HUES64 (cell line): ENCODE measurements at regions not wholly inside any gene's neighbourhood (a gene's known extent, or its start where the extent isn't known, plus 50 kb on each side); places are given as distances from the start of the nearest gene placed in this dataset.

Experiments used
- H3K27ac ChIP-seq: 2 replicates; pipeline ENCODE4 v1.7.0; 2013; ENCODE audit warnings: low read depth, low read length, inconsistent platforms
- H3K27me3 ChIP-seq: 2 replicates; pipeline ENCODE4 v1.6.1; 2013; ENCODE audit warnings: mild to moderate bottlenecking, low read length; ENCODE audit not compliant: insufficient read depth
- H3K36me3 ChIP-seq: 2 replicates; pipeline ENCODE4 v1.6.1; 2013; ENCODE audit warnings: mild to moderate bottlenecking, low read length; ENCODE audit not compliant: insufficient read depth
- H3K4me1 ChIP-seq: 2 replicates; pipeline ENCODE4 v1.6.1; 2013; ENCODE audit warnings: mild to moderate bottlenecking, low read length, moderate library complexity; ENCODE audit not compliant: insufficient read depth
- H3K4me3 ChIP-seq: 2 replicates; pipeline ENCODE4 v1.5.1; 2013; ENCODE audit warnings: mild to moderate bottlenecking, low read length, moderate library complexity
- H3K9ac ChIP-seq: 2 replicates; pipeline ENCODE4 v1.6.1; 2013; ENCODE audit warnings: mild to moderate bottlenecking, low read depth, low read length
- H3K9me3 ChIP-seq: 2 replicates; pipeline ENCODE4 v1.6.1; 2013; ENCODE audit warnings: low read depth, low read length; ENCODE audit not compliant: insufficient read depth
- WGBS: fragments of 150-250, 120-280 bp; methylation state at CpG from one replicate; pipeline ENCODE4 v1.1.7; 2013; ENCODE audit warnings: missing lambda C conversion rate; 5-methylcytosine and 5-hydroxymethylcytosine counted together

GRCh38 chr11:90847268-90847886 is 624.5 kb upstream of the CHORDC1 start:
- no peaks in the 10 kb centered on the region for H3K4me1 ChIP-seq
- no peaks in the 10 kb centered on the region for H3K36me3 ChIP-seq
- no peaks in the 10 kb centered on the region for H3K27me3 ChIP-seq
- no peak overlapping the region for H3K9ac ChIP-seq
- no CpG with 5 or more reads among the region's 1 CpG for WGBS
- H3K27ac ChIP-seq = no peak overlapping the region
- no peaks in the 10 kb centered on the region for H3K9me3 ChIP-seq
- H3K4me3 ChIP-seq = no peak overlapping the region

- H3K4me3 ChIP-seq = no peak overlapping the region
- no peak overlapping the region for H3K27ac ChIP-seq
- no peak overlapping the region for H3K9ac ChIP-seq
- H3K27me3 ChIP-seq = no peaks in the 10 kb centered on the region
- WGBS = 95% methylated on average over 3 of the region's 3 CpGs
- H3K36me3 ChIP-seq = no peaks in the 10 kb centered on the region
- no peaks in the 10 kb centered on the region for H3K4me1 ChIP-seq
- H3K9me3 ChIP-seq = no peaks in the 10 kb centered on the region
These were observed 623.8 kb upstream of the CHORDC1 start for GRCh38 chr11:90846628-90847027.

- Histone ChIP-seq H3K4me3 (no peak overlapping the region), H3K9ac (no peak overlapping the region), H3K4me1 (no peaks in the 10 kb centered on the region), H3K27me3 (no peaks in the 10 kb centered on the region), H3K9me3 (no peaks in the 10 kb centered on the region), H3K36me3 (no peaks in the 10 kb centered on the region), H3K27ac (no peak overlapping the region)
- WGBS = 100% methylated on average over 1 of the region's 2 CpGs
These were observed 623.0 kb upstream of the CHORDC1 start for GRCh38 chr11:90845799-90846198.

GRCh38 chr11:90845126-90845525 is 622.3 kb upstream of the CHORDC1 start:
- no CpG with 5 or more reads among the region's 1 CpG for WGBS
- Histone ChIP-seq H3K9ac (no peak overlapping the region), H3K4me1 (no peaks in the 10 kb centered on the region), H3K27me3 (no peaks in the 10 kb centered on the region), H3K27ac (no peak overlapping the region), H3K4me3 (no peak overlapping the region), H3K36me3 (no peaks in the 10 kb centered on the region), H3K9me3 (no peaks in the 10 kb centered on the region)

- 90% methylated on average over 2 of the region's 3 CpGs for WGBS
- Histone ChIP-seq H3K27ac (no peak overlapping the region), H3K4me1 (no peaks in the 10 kb centered on the region), H3K36me3 (no peaks in the 10 kb centered on the region), H3K9me3 (no peaks in the 10 kb centered on the region), H3K27me3 (no peaks in the 10 kb centered on the region), H3K9ac (no peak overlapping the region), H3K4me3 (no peak overlapping the region)
These were observed 621.2 kb upstream of the CHORDC1 start for GRCh38 chr11:90844041-90844440.

- Histone ChIP-seq H3K4me1 (no peaks in the 10 kb centered on the region), H3K27ac (no peak overlapping the region), H3K27me3 (no peaks in the 10 kb centered on the region), H3K4me3 (no peak overlapping the region), H3K36me3 (no peaks in the 10 kb centered on the region), H3K9ac (no peak overlapping the region), H3K9me3 (no peaks in the 10 kb centered on the region)
These were observed 619.8 kb upstream of the CHORDC1 start for GRCh38 chr11:90842681-90843080.

- WGBS = 88% methylated on average over 1 of the region's 2 CpGs
- Histone ChIP-seq H3K4me1 (peaks cover 10% of the 10 kb centered on the region; the same call in 1 of the 2 replicates), H3K27me3 (no peaks in the 10 kb centered on the region), H3K9ac (no peak overlapping the region), H3K9me3 (no peaks in the 10 kb centered on the region), H3K27ac (no peak overlapping the region), H3K36me3 (no peaks in the 10 kb centered on the region), H3K4me3 (no peak overlapping the region)
These were observed 617.2 kb upstream of the CHORDC1 start for GRCh38 chr11:90840071-90840470.

- Histone ChIP-seq H3K4me3 (no peak overlapping the region), H3K27ac (no peak overlapping the region), H3K9ac (no peak overlapping the region), H3K36me3 (no peaks in the 10 kb centered on the region), H3K27me3 (no peaks in the 10 kb centered on the region), H3K9me3 (0 out of 2 replicates have a peak, but pooled peaks cover 3% of the 10 kb centered on the region), H3K4me1 (peaks cover 10% of the 10 kb centered on the region; the same call in 1 of the 2 replicates)
- 67% methylated on average over 1 of the region's 1 CpG for WGBS
These were observed 613.2 kb upstream of the CHORDC1 start for GRCh38 chr11:90836031-90836430.

GRCh38 chr11:90823446-90823845 is 600.6 kb upstream of the CHORDC1 start:
- Histone ChIP-seq H3K36me3 (no peaks in the 10 kb centered on the region), H3K4me3 (no peak overlapping the region), H3K27me3 (no peaks in the 10 kb centered on the region), H3K9me3 (no peaks in the 10 kb centered on the region), H3K9ac (no peak overlapping the region), H3K27ac (no peak overlapping the region), H3K4me1 (no peaks in the 10 kb centered on the region)
- WGBS = 98% methylated on average over 4 of the region's 4 CpGs

- 94% methylated on average over 5 of the region's 5 CpGs for WGBS
- no peak overlapping the region for H3K27ac ChIP-seq
- H3K4me1 ChIP-seq = no peaks in the 10 kb centered on the region
- H3K4me3 ChIP-seq = no peak overlapping the region
- no peaks in the 10 kb centered on the region for H3K9me3 ChIP-seq
- no peaks in the 10 kb centered on the region for H3K27me3 ChIP-seq
- no peaks in the 10 kb centered on the region for H3K36me3 ChIP-seq
- no peak overlapping the region for H3K9ac ChIP-seq
These were observed 600.1 kb upstream of the CHORDC1 start for GRCh38 chr11:90822996-90823395.

GRCh38 chr11:90818196-90818745 is 595.4 kb upstream of the CHORDC1 start:
- WGBS = no CpG with 5 or more reads among the region's 1 CpG
- Histone ChIP-seq H3K27ac (no peak overlapping the region), H3K9ac (no peak overlapping the region), H3K9me3 (no peaks in the 10 kb centered on the region), H3K4me3 (no peak overlapping the region), H3K27me3 (no peaks in the 10 kb centered on the region), H3K4me1 (no peaks in the 10 kb centered on the region), H3K36me3 (no peaks in the 10 kb centered on the region)

- H3K36me3 ChIP-seq = no peaks in the 10 kb centered on the region
- H3K9me3 ChIP-seq = 0 out of 2 replicates have a peak, but pooled peaks cover 2% of the 10 kb centered on the region
- WGBS = 97% methylated on average over 5 of the region's 5 CpGs
- no peaks in the 10 kb centered on the region for H3K27me3 ChIP-seq
- H3K9ac ChIP-seq = no peak overlapping the region
- no peaks in the 10 kb centered on the region for H3K4me1 ChIP-seq
- no peak overlapping the region for H3K27ac ChIP-seq
- no peak overlapping the region for H3K4me3 ChIP-seq
These were observed 586.7 kb upstream of the CHORDC1 start for GRCh38 chr11:90809581-90809980.
